Upper lobe of left lung (tissue), 4 donors: ENCODE measurements at regions not wholly inside any gene's neighbourhood (a gene's known extent, or its start where the extent isn't known, plus 50 kb on each side); places are given as distances from the start of the nearest gene placed in this dataset.

Experiments
- EP300 ChIP-seq, 4 donors: sonication (generic); formaldehyde crosslinking; IDR thresholded peaks; one replicate each; pipeline ENCODE4 v1.5.1; 2017; ENCODE audit warnings: antibody characterized with exemption in 4 of 4, control low read depth in 2 of 4
- POLR2A ChIP-seq, 4 donors: fragments of 450-650 bp; IDR thresholded peaks; one replicate each; pipeline ENCODE4 v1.5.1; 2016 to 2017; ENCODE audit warnings: antibody characterized with exemption in 4 of 4, mild to moderate bottlenecking in 2 of 4
- POLR2AphosphoS5 ChIP-seq, 2 donors: sonication (generic); formaldehyde crosslinking; IDR thresholded peaks; one replicate each; pipeline ENCODE4 v1.5.1; 2017; ENCODE audit warnings: antibody characterized with exemption in 2 of 2
- TF ChIP-seq, protein P1 (sequence below), 6 experiments: fragments of 450-650 bp in 4 of 6; fragments of 200-600 bp in 2 of 6; sonication (generic) in 2 of 6; IDR thresholded peaks; one replicate each; pipeline ENCODE4 v1.5.1; 2016 to 2019; ENCODE audit warnings: antibody characterized with exemption in 6 of 6

DNA sequence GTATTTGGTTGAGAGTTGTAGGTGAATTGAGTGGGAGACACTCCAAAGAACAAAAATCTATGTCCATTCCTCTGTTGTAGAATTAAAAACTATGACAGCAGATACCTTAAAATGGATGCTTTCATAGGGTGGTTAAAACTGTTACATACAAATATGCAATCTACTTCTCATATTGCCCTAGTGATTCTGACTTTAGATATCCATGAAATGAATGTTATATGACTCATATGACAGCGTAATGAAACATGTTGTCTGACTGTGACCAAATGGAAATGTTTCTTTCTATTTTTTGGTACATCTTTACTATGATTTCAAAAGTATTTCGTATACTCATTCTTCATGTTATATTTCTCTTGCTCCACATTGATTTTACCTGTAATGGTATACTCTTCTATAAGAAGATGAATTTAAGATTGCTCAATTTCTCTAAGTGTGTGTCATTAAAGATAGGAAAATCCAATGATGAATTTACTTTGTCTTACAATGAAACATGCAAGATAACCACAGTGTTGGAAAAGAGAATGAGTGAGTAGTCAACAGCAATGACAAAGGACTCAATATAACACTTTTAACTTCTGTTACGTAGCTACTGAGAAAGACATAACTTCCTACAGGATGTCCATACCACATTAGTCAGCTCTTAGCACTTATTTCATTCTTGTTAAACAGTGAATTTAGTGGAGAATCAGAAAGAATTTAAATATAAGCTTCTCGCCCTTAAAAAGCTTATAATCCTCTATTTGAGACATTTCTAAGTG, 79.3 kb upstream of the LSAMP start:
- TF ChIP-seq, protein P1, sequence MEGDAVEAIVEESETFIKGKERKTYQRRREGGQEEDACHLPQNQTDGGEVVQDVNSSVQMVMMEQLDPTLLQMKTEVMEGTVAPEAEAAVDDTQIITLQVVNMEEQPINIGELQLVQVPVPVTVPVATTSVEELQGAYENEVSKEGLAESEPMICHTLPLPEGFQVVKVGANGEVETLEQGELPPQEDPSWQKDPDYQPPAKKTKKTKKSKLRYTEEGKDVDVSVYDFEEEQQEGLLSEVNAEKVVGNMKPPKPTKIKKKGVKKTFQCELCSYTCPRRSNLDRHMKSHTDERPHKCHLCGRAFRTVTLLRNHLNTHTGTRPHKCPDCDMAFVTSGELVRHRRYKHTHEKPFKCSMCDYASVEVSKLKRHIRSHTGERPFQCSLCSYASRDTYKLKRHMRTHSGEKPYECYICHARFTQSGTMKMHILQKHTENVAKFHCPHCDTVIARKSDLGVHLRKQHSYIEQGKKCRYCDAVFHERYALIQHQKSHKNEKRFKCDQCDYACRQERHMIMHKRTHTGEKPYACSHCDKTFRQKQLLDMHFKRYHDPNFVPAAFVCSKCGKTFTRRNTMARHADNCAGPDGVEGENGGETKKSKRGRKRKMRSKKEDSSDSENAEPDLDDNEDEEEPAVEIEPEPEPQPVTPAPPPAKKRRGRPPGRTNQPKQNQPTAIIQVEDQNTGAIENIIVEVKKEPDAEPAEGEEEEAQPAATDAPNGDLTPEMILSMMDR (IDR thresholded peaks at IDR 0.05): no peak
- TF ChIP-seq POLR2A (IDR thresholded peaks at IDR 0.05): no peak
- TF ChIP-seq POLR2AphosphoS5 (IDR thresholded peaks at IDR 0.05): no peak
- TF ChIP-seq EP300 (IDR thresholded peaks at IDR 0.05): no peak
